ENCODE measurements at regions not wholly inside any gene's neighbourhood (a gene's known extent, or its start where the extent isn't known, plus 50 kb on each side); places are given as distances from the start of the nearest gene placed in this dataset.

- WGBS, 2 donors (ENCODE audit: low coverage in 1 of 2): 47 to 57% methylated on average over 4 to 11 of the region's 11 CpGs
- intact Hi-C loops (cut with DNase I; ENCODE audit: low total_unique reads): no loop called here
- H3K9me3 ChIP-seq: no peaks in the 10 kb centered on the region
- TF ChIP-seq, protein P1, sequence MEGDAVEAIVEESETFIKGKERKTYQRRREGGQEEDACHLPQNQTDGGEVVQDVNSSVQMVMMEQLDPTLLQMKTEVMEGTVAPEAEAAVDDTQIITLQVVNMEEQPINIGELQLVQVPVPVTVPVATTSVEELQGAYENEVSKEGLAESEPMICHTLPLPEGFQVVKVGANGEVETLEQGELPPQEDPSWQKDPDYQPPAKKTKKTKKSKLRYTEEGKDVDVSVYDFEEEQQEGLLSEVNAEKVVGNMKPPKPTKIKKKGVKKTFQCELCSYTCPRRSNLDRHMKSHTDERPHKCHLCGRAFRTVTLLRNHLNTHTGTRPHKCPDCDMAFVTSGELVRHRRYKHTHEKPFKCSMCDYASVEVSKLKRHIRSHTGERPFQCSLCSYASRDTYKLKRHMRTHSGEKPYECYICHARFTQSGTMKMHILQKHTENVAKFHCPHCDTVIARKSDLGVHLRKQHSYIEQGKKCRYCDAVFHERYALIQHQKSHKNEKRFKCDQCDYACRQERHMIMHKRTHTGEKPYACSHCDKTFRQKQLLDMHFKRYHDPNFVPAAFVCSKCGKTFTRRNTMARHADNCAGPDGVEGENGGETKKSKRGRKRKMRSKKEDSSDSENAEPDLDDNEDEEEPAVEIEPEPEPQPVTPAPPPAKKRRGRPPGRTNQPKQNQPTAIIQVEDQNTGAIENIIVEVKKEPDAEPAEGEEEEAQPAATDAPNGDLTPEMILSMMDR (IDR thresholded peaks at IDR 0.05): no peak
- TF ChIP-seq POLR2A (IDR thresholded peaks at IDR 0.05) (no peak), EP300 (IDR thresholded peaks at IDR 0.05; ENCODE audit: low read depth) (no peak), POLR2AphosphoS5 (IDR thresholded peaks at IDR 0.05) (no peak)
- H3K36me3 ChIP-seq: no peaks in the 10 kb centered on the region
- no peaks in the 10 kb centered on the region for H3K27me3 ChIP-seq
- H3K4me3 ChIP-seq: no peak overlapping the region
- no peak for DNase-seq
- H3K4me1 ChIP-seq: no peaks in the 10 kb centered on the region
- in situ Hi-C loops (cut with MboI; ENCODE audit: low pct_ligation_motif_present in 1 of 4, low pct_unique_long_range_greater_than_20kb in 1 of 4, low sequenced_read_pairs in 3 of 4): no loop called here
- no peak overlapping the region for H3K27ac ChIP-seq
Measured at GRCh38 chr19:29293292-29293691, 80.3 kb upstream of the UQCRFS1 start.

DNA sequence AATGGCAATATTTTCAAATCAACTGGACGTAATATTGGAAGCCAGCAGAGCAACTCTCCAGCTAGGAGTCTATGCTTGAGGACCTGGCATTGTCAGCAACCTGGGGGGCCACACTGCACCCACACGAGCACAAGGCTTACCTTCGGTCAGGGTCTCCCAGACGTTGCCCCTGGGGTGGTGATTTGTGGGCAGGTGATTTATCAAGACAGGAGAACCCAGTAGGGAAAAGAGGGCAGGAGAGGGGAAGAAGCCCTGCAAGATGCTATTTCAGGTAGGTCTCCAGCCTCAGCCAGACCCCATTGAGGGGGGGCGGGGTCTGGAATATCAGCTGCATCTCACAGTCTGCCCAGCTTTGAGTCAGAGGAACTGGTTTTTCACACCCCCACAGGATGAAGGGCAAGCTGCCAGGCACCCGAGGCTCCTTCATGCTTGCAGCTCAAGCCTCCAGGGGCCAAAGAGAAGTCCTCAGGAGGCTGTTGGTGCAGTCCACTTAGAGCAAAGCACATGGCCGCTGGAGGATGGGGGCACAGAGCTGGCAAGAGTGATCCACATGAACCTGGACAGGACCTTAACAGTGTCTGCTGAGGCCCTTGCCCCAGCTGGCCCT, 80.9 kb upstream of the UQCRFS1 start:
- intact Hi-C loops (cut with DNase I; ENCODE audit: low total_unique reads) (no loop called here), in situ Hi-C loops (cut with MboI; ENCODE audit: low pct_ligation_motif_present in 1 of 4, low pct_unique_long_range_greater_than_20kb in 1 of 4, low sequenced_read_pairs in 3 of 4) (no loop called here)
- DNase-seq: no peak
- H3K4me3 ChIP-seq: no peak overlapping the region
- 58 to 93% methylated on average over 4 to 6 of the region's 7 CpGs for whole genome bisulfite sequencing, 2 donors (ENCODE audit: low coverage in 1 of 2)
- no peaks in the 10 kb centered on the region for H3K36me3 ChIP-seq
- no peak overlapping the region for H3K27ac ChIP-seq
- TF ChIP-seq, protein P1 (IDR thresholded peaks at IDR 0.05): no peak
- TF ChIP-seq POLR2A (IDR thresholded peaks at IDR 0.05) (no peak), EP300 (IDR thresholded peaks at IDR 0.05; ENCODE audit: low read depth) (no peak)
- no peaks in the 10 kb centered on the region for H3K27me3 ChIP-seq
- H3K9me3 ChIP-seq: no peaks in the 10 kb centered on the region
- H3K4me1 ChIP-seq: no peaks in the 10 kb centered on the region

DNA sequence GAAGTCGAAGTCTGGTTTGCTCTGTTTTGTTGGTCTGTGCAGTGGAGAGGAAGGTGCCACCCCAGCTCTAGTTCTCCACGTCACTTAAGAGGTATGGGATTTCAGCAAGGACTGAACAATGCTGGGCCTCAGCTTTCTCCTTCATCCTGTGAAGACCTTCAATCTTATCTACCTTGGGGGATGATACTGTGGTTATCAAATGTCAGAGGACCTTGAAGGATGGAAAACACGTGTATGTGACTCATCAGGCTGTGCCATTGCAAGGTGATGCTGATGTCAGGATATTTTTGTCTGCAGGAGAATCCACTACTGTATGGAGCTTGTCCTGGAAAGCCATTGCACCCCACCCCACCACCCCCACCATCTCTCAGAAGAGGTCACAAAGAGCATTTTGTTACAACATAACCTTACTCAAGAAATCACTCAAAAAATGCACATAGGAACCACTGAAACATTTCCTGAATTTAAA, 81.4 kb upstream of the UQCRFS1 start:
- H3K36me3 ChIP-seq: no peaks in the 10 kb centered on the region
- no peak overlapping the region for H3K27ac ChIP-seq
- H3K4me1 ChIP-seq: no peaks in the 10 kb centered on the region
- intact Hi-C loops (cut with DNase I; ENCODE audit: low total_unique reads) (no loop called here), in situ Hi-C loops (cut with MboI; ENCODE audit: low pct_ligation_motif_present in 1 of 4, low pct_unique_long_range_greater_than_20kb in 1 of 4, low sequenced_read_pairs in 3 of 4) (no loop called here)
- no peaks in the 10 kb centered on the region for H3K9me3 ChIP-seq
- no peak overlapping the region for H3K4me3 ChIP-seq
- no peak for DNase-seq
- 40 to 80% methylated on average over 1 to 3 of the region's 3 CpGs for WGBS, 2 donors (ENCODE audit: low coverage in 1 of 2)
- no peaks in the 10 kb centered on the region for H3K27me3 ChIP-seq
- TF ChIP-seq POLR2AphosphoS5 (IDR thresholded peaks at IDR 0.05) (no peak), POLR2A (IDR thresholded peaks at IDR 0.05) (no peak), EP300 (IDR thresholded peaks at IDR 0.05; ENCODE audit: low read depth) (no peak)
- TF ChIP-seq, protein P1 (IDR thresholded peaks at IDR 0.05): no peak

- no peaks in the 10 kb centered on the region for H3K9me3 ChIP-seq
- H3K27ac ChIP-seq: no peak overlapping the region
- WGBS, 2 donors (ENCODE audit: low coverage in 1 of 2): 47 to 50% methylated on average over 2 of the region's 2 CpGs
- no peaks in the 10 kb centered on the region for H3K36me3 ChIP-seq
- no peaks in the 10 kb centered on the region for H3K4me1 ChIP-seq
- TF ChIP-seq EP300 (IDR thresholded peaks at IDR 0.05; ENCODE audit: low read depth): no peak
- no peak for TF ChIP-seq POLR2AphosphoS5 (IDR thresholded peaks at IDR 0.05)
- TF ChIP-seq, protein P1 (IDR thresholded peaks at IDR 0.05): no peak
- TF ChIP-seq POLR2A (IDR thresholded peaks at IDR 0.05): no peak
- H3K27me3 ChIP-seq: no peaks in the 10 kb centered on the region
- in situ Hi-C loops (cut with MboI; ENCODE audit: low pct_ligation_motif_present in 1 of 4, low pct_unique_long_range_greater_than_20kb in 1 of 4, low sequenced_read_pairs in 3 of 4): no loop called here
- DNase-seq: no peak
- no peak overlapping the region for H3K4me3 ChIP-seq
- intact Hi-C loops (cut with DNase I; ENCODE audit: low total_unique reads): no loop called here
Measured at GRCh38 chr19:29295285-29295684, 82.3 kb upstream of the UQCRFS1 start.
